IPS-20b (cell line): ENCODE measurements at regions not wholly inside any gene's neighbourhood (a gene's known extent, or its start where the extent isn't known, plus 50 kb on each side); places are given as distances from the start of the nearest gene placed in this dataset.

Source experiments
- H3K27ac ChIP-seq: one replicate; pipeline ENCODE4 v1.5.1; 2013; ENCODE audit warnings: low read length
- H3K27me3 ChIP-seq: 2 replicates; pipeline ENCODE4 v1.6.1; 2013; ENCODE audit warnings: mild to moderate bottlenecking, low read length, inconsistent platforms; ENCODE audit not compliant: insufficient read depth
- H3K36me3 ChIP-seq: 2 replicates; pipeline ENCODE4 v1.6.1; 2013; ENCODE audit warnings: low read depth, mild to moderate bottlenecking, inconsistent platforms, low read length, moderate library complexity; ENCODE audit not compliant: insufficient read depth
- H3K4me1 ChIP-seq: 2 replicates; pipeline ENCODE4 v1.6.1; 2013; ENCODE audit warnings: mild to moderate bottlenecking, control low read depth, inconsistent platforms, low read length, moderate library complexity; ENCODE audit not compliant: insufficient read depth
- H3K4me3 ChIP-seq: 2 replicates; pipeline ENCODE4 v1.5.1; 2013; ENCODE audit warnings: mild to moderate bottlenecking, low read length, inconsistent platforms
- H3K9ac ChIP-seq: 2 replicates; pipeline ENCODE4 v1.6.1; 2013; ENCODE audit warnings: low read depth, mild to moderate bottlenecking, inconsistent platforms, low read length, moderate library complexity
- H3K9me3 ChIP-seq: 2 replicates; pipeline ENCODE4 v1.6.1; 2013; ENCODE audit warnings: mild to moderate bottlenecking, low read depth, low read length, inconsistent platforms; ENCODE audit not compliant: insufficient read depth

GRCh38 chr5:63323926-63324325, 638.3 kb downstream of the HTR1A start:
- no peak overlapping the region for H3K27ac ChIP-seq
- peaks cover 9% of the 10 kb centered on the region; the same call in 1 of the 2 replicates for H3K4me1 ChIP-seq
- no peaks in the 10 kb centered on the region for H3K9me3 ChIP-seq
- no peak overlapping the region for H3K9ac ChIP-seq
- no peaks in the 10 kb centered on the region for H3K27me3 ChIP-seq
- H3K4me3 ChIP-seq, result no peak overlapping the region
- H3K36me3 ChIP-seq, result no peaks in the 10 kb centered on the region

- no peaks in the 10 kb centered on the region for H3K9me3 ChIP-seq
- H3K36me3 ChIP-seq, result no peaks in the 10 kb centered on the region
- H3K4me1 ChIP-seq, result no peaks in the 10 kb centered on the region
- no peaks in the 10 kb centered on the region for H3K27me3 ChIP-seq
- H3K9ac ChIP-seq, result no peak overlapping the region
- H3K27ac ChIP-seq, result no peak overlapping the region
- H3K4me3 ChIP-seq, result no peak overlapping the region
These were observed 647.7 kb downstream of the HTR1A start for GRCh38 chr5:63314551-63314950.

DNA sequence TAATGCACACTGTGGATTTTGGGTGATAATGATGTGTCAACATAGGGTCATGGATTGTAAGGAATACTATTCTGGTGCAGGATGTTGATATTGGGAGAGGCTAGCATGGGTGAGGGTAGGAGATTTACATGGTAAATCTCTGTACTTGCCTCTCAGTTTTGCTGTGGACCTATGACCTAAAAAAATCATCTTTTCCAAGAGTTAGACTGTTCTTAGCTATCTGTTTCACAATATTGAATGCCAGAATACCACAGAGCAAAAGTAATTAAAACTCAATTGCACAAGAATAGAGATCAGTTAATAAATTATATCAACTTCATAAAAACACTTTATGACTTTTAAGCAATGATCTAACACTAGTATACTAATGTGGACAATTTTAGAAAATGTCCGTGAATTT, 651.6 kb downstream of the HTR1A start:
- Histone ChIP-seq H3K4me3 (no peak overlapping the region), H3K9ac (no peak overlapping the region), H3K4me1 (no peaks in the 10 kb centered on the region), H3K27ac (no peak overlapping the region), H3K36me3 (no peaks in the 10 kb centered on the region), H3K27me3 (no peaks in the 10 kb centered on the region), H3K9me3 (no peaks in the 10 kb centered on the region)

DNA sequence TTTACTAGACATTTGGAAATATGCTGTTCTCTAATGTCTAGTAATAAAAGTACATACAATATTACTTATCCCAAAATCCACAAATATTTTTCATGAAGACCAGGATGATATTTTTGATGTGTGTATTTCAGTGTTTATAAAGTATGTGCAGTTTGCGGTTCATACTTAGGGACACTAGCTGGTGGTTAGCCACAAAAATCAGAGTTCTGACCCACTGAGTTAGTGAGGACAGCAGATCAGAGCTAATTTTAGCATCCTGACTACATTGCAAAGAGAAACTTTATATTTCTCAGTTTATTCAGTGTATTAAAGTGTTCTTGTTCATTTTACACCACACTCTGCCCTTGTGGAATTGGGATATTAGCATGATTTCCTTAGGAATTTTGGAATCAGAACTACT, 655.3 kb downstream of the HTR1A start:
- H3K4me1 ChIP-seq, result no peaks in the 10 kb centered on the region
- H3K36me3 ChIP-seq, result no peaks in the 10 kb centered on the region
- no peak overlapping the region for H3K4me3 ChIP-seq
- no peaks in the 10 kb centered on the region for H3K9me3 ChIP-seq
- H3K27ac ChIP-seq, result no peak overlapping the region
- no peaks in the 10 kb centered on the region for H3K27me3 ChIP-seq
- no peak overlapping the region for H3K9ac ChIP-seq

DNA sequence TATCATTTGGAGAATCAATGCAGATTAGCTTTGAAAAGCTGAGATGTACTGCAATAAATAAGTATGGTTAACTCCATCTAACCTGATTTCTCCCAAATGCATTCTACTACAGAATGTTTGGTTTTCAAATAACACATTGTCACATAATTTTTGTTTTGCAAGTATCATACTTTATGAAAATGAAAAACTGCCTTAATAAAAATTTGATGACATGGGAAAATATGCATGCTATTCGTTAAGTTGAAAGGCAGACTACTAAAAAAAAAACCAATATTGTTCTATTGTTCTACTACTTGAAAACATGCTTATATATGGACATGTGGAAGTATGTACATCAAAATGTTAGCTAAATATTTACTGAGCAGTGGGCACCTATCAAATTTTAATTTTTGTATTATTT, 668.9 kb downstream of the HTR1A start:
- no peaks in the 10 kb centered on the region for H3K9me3 ChIP-seq
- H3K27me3 ChIP-seq, result no peaks in the 10 kb centered on the region
- no peaks in the 10 kb centered on the region for H3K4me1 ChIP-seq
- H3K4me3 ChIP-seq, result no peak overlapping the region
- H3K36me3 ChIP-seq, result no peaks in the 10 kb centered on the region
- no peak overlapping the region for H3K27ac ChIP-seq
- H3K9ac ChIP-seq, result no peak overlapping the region

- H3K4me1 ChIP-seq, result no peaks in the 10 kb centered on the region
- H3K4me3 ChIP-seq, result no peak overlapping the region
- no peaks in the 10 kb centered on the region for H3K9me3 ChIP-seq
These were observed 675.5 kb downstream of the HTR1A start for GRCh38 chr5:63286724-63287123.

DNA sequence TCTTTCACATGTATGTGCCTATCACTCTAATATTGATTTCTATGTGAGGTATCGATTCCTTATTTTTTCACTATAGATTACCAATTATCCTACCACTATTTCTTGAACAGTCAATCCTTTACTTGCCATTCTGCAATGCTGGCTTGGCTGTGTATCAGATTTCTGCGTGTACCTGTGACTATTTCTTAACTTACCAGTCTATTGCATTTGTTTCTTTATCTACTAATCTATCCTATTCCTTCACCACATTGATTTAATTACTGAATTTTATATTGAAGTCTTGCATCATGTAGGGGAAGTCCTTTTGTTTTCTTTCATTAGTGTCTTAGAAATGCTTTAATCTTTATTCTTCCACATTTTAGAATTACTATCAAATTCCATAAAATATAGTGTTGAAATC, 684.8 kb downstream of the LRRC70 start:
- Histone ChIP-seq H3K4me3 (no peak overlapping the region), H3K36me3 (no peaks in the 10 kb centered on the region), H3K27me3 (no peaks in the 10 kb centered on the region)

More at GRCh38 chr5:63286724-63287123, 675.5 kb downstream of the HTR1A start:
- H3K9ac ChIP-seq, result no peak overlapping the region
- no peak overlapping the region for H3K27ac ChIP-seq
- H3K36me3 ChIP-seq, result no peaks in the 10 kb centered on the region
- no peaks in the 10 kb centered on the region for H3K27me3 ChIP-seq

GRCh38 chr5:63262185-63262981, 683.8 kb downstream of the LRRC70 start:
- Histone ChIP-seq H3K9me3 (no peaks in the 10 kb centered on the region), H3K4me1 (no peaks in the 10 kb centered on the region), H3K27ac (no peak overlapping the region), H3K27me3 (no peaks in the 10 kb centered on the region), H3K36me3 (no peaks in the 10 kb centered on the region), H3K4me3 (no peak overlapping the region), H3K9ac (no peak overlapping the region)

More for the DNA sequence above, 684.8 kb downstream of the LRRC70 start:
- Histone ChIP-seq H3K4me1 (no peaks in the 10 kb centered on the region), H3K27ac (no peak overlapping the region), H3K9me3 (no peaks in the 10 kb centered on the region), H3K9ac (no peak overlapping the region)

DNA sequence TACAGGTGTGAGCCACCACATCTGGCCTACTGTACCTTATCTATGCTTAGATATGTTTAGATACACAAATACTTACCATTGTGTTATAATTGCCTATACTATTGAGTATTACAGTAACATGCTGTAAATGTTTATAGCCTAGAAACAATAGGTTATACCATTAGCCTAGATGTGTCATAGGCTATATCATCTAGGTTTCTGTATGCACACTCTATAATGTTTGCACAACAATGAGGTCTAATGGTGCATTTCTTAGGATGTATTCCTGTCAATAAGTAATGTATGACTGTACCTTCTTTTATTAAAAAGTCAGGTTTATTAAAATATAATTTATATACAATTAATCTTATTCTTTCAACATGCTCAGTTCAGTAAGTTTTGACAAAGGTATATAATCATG, 683.1 kb downstream of the LRRC70 start:
- H3K4me3 ChIP-seq, result no peak overlapping the region
- no peak overlapping the region for H3K27ac ChIP-seq
- H3K27me3 ChIP-seq, result no peaks in the 10 kb centered on the region
- H3K9me3 ChIP-seq, result no peaks in the 10 kb centered on the region
- no peaks in the 10 kb centered on the region for H3K4me1 ChIP-seq
- H3K9ac ChIP-seq, result no peak overlapping the region
- no peaks in the 10 kb centered on the region for H3K36me3 ChIP-seq

GRCh38 chr5:63255594-63255993, 677.0 kb downstream of the LRRC70 start:
- no peak overlapping the region for H3K9ac ChIP-seq
- H3K4me3 ChIP-seq, result peak overlapping the region; percentile 2; the same call in 1 of the 2 replicates
- H3K27ac ChIP-seq, result no peak overlapping the region
- peaks cover 5% of the 10 kb centered on the region; the same call in 1 of the 2 replicates for H3K4me1 ChIP-seq
- H3K9me3 ChIP-seq, result no peaks in the 10 kb centered on the region
- no peaks in the 10 kb centered on the region for H3K36me3 ChIP-seq
- no peaks in the 10 kb centered on the region for H3K27me3 ChIP-seq

DNA sequence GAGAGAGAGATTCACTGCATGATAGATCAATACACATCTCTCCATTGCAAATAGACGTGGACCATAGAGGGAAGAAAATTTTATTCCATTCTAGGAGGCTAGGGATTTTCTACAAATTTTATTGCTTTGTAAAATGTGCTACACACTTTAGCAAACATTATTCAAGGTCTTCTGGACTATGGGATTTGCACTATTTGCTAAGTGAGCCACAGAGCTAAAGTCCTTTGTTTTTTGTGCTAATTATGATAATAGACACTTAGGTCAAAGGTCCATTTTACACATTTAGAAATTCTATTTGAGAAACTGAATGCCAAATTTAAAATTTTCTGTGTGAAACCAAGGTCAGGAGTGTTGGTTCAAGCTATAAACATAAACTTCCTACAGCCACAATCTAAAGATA, 672.3 kb downstream of the LRRC70 start:
- H3K4me3 ChIP-seq, result no peak overlapping the region
- peaks cover 2% of the 10 kb centered on the region; the same call in 1 of the 2 replicates for H3K4me1 ChIP-seq
- H3K27ac ChIP-seq, result no peak overlapping the region
- no peaks in the 10 kb centered on the region for H3K27me3 ChIP-seq
- H3K9ac ChIP-seq, result no peak overlapping the region
- H3K9me3 ChIP-seq, result no peaks in the 10 kb centered on the region
- H3K36me3 ChIP-seq, result no peaks in the 10 kb centered on the region

- Histone ChIP-seq H3K9ac (no peak overlapping the region), H3K9me3 (no peaks in the 10 kb centered on the region), H3K4me1 (no peaks in the 10 kb centered on the region), H3K27me3 (no peaks in the 10 kb centered on the region), H3K4me3 (no peak overlapping the region), H3K36me3 (no peaks in the 10 kb centered on the region), H3K27ac (no peak overlapping the region)
These were observed 671.3 kb downstream of the LRRC70 start for GRCh38 chr5:63249960-63250359.
